ENCODE measurements at regions not wholly inside any gene's neighbourhood (a gene's known extent, or its start where the extent isn't known, plus 50 kb on each side); places are given as distances from the start of the nearest gene placed in this dataset.

DNA sequence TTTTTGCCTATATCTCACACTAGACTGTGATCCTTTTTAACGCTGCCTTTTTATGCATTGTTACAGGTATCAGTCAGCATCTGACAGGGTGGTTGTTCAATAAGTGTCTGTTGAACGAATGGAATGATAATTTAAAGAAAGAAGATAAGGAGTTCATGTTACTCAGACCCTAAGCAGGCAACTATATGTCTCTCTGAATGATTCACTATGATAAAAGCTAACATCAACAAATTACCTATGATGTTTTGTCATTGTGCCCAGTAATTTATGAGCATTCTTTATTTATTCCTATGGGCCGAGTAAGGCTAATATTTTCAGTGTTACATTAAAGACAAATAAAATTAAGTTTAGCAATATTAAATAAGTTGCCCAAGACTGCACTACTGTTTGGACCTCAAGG is 435.0 kb upstream of the KIF2B start:
- H3K4me3 ChIP-seq = no peak overlapping the region
- no peaks in the 10 kb centered on the region for H3K36me3 ChIP-seq
- no peaks in the 10 kb centered on the region for H3K9me3 ChIP-seq
- TF ChIP-seq, protein P1, sequence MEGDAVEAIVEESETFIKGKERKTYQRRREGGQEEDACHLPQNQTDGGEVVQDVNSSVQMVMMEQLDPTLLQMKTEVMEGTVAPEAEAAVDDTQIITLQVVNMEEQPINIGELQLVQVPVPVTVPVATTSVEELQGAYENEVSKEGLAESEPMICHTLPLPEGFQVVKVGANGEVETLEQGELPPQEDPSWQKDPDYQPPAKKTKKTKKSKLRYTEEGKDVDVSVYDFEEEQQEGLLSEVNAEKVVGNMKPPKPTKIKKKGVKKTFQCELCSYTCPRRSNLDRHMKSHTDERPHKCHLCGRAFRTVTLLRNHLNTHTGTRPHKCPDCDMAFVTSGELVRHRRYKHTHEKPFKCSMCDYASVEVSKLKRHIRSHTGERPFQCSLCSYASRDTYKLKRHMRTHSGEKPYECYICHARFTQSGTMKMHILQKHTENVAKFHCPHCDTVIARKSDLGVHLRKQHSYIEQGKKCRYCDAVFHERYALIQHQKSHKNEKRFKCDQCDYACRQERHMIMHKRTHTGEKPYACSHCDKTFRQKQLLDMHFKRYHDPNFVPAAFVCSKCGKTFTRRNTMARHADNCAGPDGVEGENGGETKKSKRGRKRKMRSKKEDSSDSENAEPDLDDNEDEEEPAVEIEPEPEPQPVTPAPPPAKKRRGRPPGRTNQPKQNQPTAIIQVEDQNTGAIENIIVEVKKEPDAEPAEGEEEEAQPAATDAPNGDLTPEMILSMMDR (IDR thresholded peaks at IDR 0.05) = no peak
- no peaks in the 10 kb centered on the region for H3K4me1 ChIP-seq
- ATAC-seq (no peak), DNase-seq (no peak)
- no peak overlapping the region for H3K27ac ChIP-seq
- no peaks in the 10 kb centered on the region for H3K27me3 ChIP-seq
- intact Hi-C loops (cut with DNase I) = no loop called here

DNA sequence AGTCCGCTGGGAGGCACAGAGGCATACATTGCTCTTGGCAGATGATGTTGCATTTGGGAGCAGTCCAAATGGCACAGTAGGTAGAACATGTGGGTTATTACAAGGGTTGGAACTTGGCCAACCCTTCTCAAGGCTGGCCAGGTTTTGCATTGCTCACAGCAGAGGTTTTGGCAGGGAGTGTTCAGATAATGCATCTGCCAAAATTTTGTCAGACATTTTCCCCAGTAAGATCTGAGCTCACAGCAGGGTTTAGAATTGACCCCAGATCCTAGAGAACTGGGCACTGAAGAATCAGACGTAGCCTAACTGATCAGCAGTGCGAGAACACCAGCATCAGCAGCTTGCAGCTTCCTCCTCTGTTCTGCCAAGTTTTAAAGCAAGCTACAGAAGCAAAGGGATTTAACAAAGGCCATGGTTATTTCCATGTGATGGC is 468.8 kb upstream of the KIF2B start:
- intact Hi-C loops (cut with DNase I) = no loop called here
- H3K4me3 ChIP-seq = no peak overlapping the region
- no peak overlapping the region for H3K27ac ChIP-seq
- DNase-seq = peak in 1 of 4 donors; percentile 1
- no peaks in the 10 kb centered on the region for H3K27me3 ChIP-seq
- ATAC-seq = no peak
- TF ChIP-seq, protein P1 (IDR thresholded peaks at IDR 0.05) = no peak
- H3K36me3 ChIP-seq = no peaks in the 10 kb centered on the region
- H3K9me3 ChIP-seq = no peaks in the 10 kb centered on the region
- H3K4me1 ChIP-seq = no peaks in the 10 kb centered on the region

DNA sequence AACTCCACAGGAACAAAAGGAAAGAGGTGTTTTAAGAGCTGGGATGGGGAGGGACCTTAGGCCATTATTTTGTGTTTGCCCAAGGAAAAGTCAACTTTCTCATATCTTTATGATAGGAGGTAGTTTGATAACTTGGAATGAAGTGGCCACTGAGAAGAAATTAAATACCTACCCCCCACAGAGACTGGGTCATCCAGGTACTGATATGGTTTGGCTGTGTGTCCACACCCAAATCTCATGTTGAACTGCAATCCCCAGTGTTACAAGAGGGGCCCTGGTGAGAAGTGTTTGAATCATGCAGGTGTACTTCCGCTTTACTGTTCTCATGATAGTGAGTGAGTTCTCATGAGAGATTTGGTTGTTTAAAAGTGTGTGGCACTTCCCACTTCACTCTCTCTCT is 477.9 kb upstream of the KIF2B start:
- Histone ChIP-seq H3K9me3 (peaks cover 0 to 19% of the 10 kb centered on the region in 2 donors), H3K4me3 (no peak overlapping the region), H3K4me1 (no peaks in the 10 kb centered on the region), H3K27ac (no peak overlapping the region), H3K36me3 (no peaks in the 10 kb centered on the region), H3K27me3 (no peaks in the 10 kb centered on the region)
- TF ChIP-seq, protein P1 (IDR thresholded peaks at IDR 0.05) = no peak
- intact Hi-C loops (cut with DNase I) = no loop called here
- DNase-seq = no peak
- no peak for ATAC-seq

DNA sequence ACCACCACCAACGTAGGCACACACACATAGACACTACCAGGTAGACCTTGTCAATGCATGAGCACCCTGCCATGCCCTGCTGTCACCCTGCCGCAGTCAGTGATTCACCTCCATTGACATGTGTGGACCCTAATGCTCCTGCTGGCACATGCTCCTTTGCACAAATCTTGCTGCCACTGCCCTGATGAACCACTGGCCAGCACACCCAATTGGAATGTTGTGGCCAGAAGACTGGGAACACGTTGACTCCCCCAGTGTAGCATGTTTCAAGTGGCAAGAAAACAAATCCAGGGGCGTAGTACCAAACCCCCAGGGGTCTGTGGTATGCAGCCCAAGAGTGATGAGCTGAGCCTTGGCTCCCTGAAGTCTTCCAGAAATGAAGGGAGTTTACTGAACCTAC is 486.4 kb upstream of the KIF2B start:
- intact Hi-C loops (cut with DNase I) = no loop called here
- H3K27ac ChIP-seq = no peak overlapping the region
- peaks cover 0 to 28% of the 10 kb centered on the region in 2 donors for H3K9me3 ChIP-seq
- H3K27me3 ChIP-seq = no peaks in the 10 kb centered on the region
- TF ChIP-seq, protein P1 (IDR thresholded peaks at IDR 0.05) = no peak
- ATAC-seq (no peak), DNase-seq (no peak)
- no peak overlapping the region for H3K4me3 ChIP-seq
- no peaks in the 10 kb centered on the region for H3K36me3 ChIP-seq
- H3K4me1 ChIP-seq = no peaks in the 10 kb centered on the region

DNA sequence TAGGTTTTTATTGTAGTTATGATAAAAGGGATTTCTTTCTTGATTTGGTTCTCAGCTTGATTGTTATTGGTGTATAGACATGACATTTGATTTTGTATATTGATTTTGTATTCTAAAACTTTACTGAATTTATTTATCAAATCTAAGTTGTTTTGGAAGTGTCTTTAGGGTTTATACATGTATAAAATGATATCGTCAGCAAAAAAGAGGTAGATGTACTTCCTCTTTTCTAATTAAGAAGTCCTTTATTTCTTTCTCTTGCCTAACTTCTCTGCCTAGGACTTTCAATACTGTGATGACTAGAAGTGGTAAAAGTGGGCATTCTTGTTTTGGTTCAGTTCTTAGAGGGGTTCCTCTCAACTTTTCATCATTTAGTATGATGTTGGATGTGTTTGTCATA is 487.3 kb upstream of the KIF2B start:
- ATAC-seq = no peak
- no peak for DNase-seq

More for the DNA sequence above, 487.3 kb upstream of the KIF2B start:
- Histone ChIP-seq H3K27ac (no peak overlapping the region), H3K9me3 (peaks cover 0 to 26% of the 10 kb centered on the region in 2 donors), H3K27me3 (no peaks in the 10 kb centered on the region), H3K4me1 (no peaks in the 10 kb centered on the region), H3K4me3 (no peak overlapping the region), H3K36me3 (no peaks in the 10 kb centered on the region)
- TF ChIP-seq, protein P1 (IDR thresholded peaks at IDR 0.05) = no peak
- intact Hi-C loops (cut with DNase I) = no loop called here

Data from left lung (tissue), 4 donors.